ENCODE measurements at regions not wholly inside any gene's neighbourhood (a gene's known extent, or its start where the extent isn't known, plus 50 kb on each side); places are given as distances from the start of the nearest gene placed in this dataset.
"Not testable (repeated sequence)": the region's sequence is repeated elsewhere in the genome, so short reads cannot be mapped to it uniquely, and the experiment has no call there.

GRCh38 chr10:109556399-109556798 is 366.9 kb downstream of the XPNPEP1 start:
- intact Hi-C loops (cut with DNase I): no loop called here

DNA sequence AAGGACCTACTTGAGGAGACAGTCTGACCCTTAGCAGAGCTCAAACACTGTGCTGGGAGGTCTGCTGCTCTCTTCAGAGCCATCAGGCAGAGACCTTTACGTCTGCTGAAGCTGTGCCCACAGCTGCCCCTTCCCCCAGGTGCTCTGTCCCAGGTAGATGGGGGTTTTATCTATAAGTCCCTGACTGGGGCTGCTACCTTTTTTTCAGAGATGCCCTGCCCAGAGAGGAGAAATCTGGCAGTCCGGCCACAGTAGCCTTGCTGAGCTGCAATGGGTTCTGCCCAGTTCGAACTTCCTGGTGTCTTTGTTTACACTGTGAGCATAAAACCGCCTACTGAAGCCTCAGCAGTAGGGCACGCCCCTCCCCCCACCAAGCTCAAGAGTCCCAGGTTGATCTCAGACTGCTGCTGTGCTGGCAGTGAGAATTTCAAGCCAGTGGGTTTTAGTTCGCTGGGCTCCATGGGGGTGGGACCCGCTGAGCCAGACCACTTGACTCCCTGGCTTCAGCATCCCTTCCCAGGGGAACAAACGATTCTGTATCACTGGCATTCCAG is 381.2 kb downstream of the XPNPEP1 start:
- H3K9me3 ChIP-seq; intact Hi-C loops (cut with DNase I); H3K27me3 ChIP-seq; H3K36me3 ChIP-seq; DNase-seq (ENCODE audit: extremely low spot score); H3K4me1 ChIP-seq; H3K27ac ChIP-seq (replicated peaks in 1 of 4); H3K4me3 ChIP-seq: not testable (repeated sequence)
- WGBS: 92% methylated on average over 4 of the region's 8 CpGs

More at GRCh38 chr10:109556399-109556798, 366.9 kb downstream of the XPNPEP1 start:
- no peak for DNase-seq (ENCODE audit: extremely low spot score)
- H3K27ac ChIP-seq (replicated peaks in 1 of 4): no peak overlapping the region
- TF ChIP-seq POLR2AphosphoS5 (IDR thresholded peaks at IDR 0.05): no peak
- no peak for TF ChIP-seq CTCF (IDR thresholded peaks at IDR 0.05)
- no peak for TF ChIP-seq POLR2A (IDR thresholded peaks at IDR 0.05; ENCODE audit: low read depth)
- no peak for TF ChIP-seq EP300 (IDR thresholded peaks at IDR 0.05)
- no peaks in the 10 kb centered on the region for H3K27me3 ChIP-seq
- no peaks in the 10 kb centered on the region for H3K4me1 ChIP-seq
- no peaks in the 10 kb centered on the region for H3K36me3 ChIP-seq
- H3K4me3 ChIP-seq: no peak overlapping the region
- H3K9me3 ChIP-seq: peaks cover 0 to 7% (median 0%) of the 10 kb centered on the region in 4 donors

DNA sequence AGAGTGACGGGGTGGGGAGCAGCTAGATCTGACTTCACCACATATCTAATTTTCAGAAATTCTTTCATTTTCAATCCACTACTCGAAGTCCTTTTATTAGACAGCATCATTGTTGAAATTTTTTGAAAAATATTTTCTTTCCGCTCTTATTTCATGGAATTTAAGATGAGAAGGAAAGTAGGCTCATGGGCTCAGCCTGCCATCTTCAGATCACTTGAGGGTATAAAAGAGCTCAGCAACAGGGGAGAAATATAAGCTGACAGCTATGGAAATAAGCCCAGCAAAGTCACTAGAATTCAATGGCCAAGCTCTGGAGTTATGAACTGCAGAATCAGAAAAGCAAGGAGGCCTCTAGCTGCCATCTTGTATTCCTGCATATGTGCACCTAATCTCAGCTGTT is 389.1 kb downstream of the XPNPEP1 start:
- Histone ChIP-seq H3K27me3 (no peaks in the 10 kb centered on the region), H3K9me3 (peaks cover 0 to 21% (median 13%) of the 10 kb centered on the region in 4 donors)
- WGBS: 64% methylated on average over 3 of the region's 3 CpGs

GRCh38 chr10:109529258-109529657 is 394.1 kb downstream of the XPNPEP1 start:
- TF ChIP-seq POLR2A (IDR thresholded peaks at IDR 0.05; ENCODE audit: low read depth) (no peak), POLR2AphosphoS5 (IDR thresholded peaks at IDR 0.05) (no peak), CTCF (IDR thresholded peaks at IDR 0.05) (no peak), EP300 (IDR thresholded peaks at IDR 0.05) (no peak)

More for the DNA sequence above, 389.1 kb downstream of the XPNPEP1 start:
- Histone ChIP-seq H3K36me3 (no peaks in the 10 kb centered on the region), H3K4me1 (no peaks in the 10 kb centered on the region), H3K4me3 (no peak overlapping the region), H3K27ac (replicated peaks in 1 of 4) (no peak overlapping the region)
- intact Hi-C loops (cut with DNase I): no loop called here
- no peak for DNase-seq (ENCODE audit: extremely low spot score)
- no peak for TF ChIP-seq POLR2A (IDR thresholded peaks at IDR 0.05; ENCODE audit: low read depth)
- no peak for TF ChIP-seq POLR2AphosphoS5 (IDR thresholded peaks at IDR 0.05)
- TF ChIP-seq EP300 (IDR thresholded peaks at IDR 0.05): no peak
- TF ChIP-seq CTCF (IDR thresholded peaks at IDR 0.05): no peak

GRCh38 chr10:109517748-109518147 is 405.6 kb downstream of the XPNPEP1 start:
- Histone ChIP-seq H3K27me3 (no peaks in the 10 kb centered on the region), H3K36me3 (no peaks in the 10 kb centered on the region), H3K9me3 (peaks cover 0 to 7% (median 0%) of the 10 kb centered on the region in 4 donors), H3K4me1 (no peaks in the 10 kb centered on the region), H3K4me3 (no peak overlapping the region), H3K27ac (replicated peaks in 1 of 4) (no peak overlapping the region)
- no peak for DNase-seq (ENCODE audit: extremely low spot score)
- 68% methylated on average over 4 of the region's 4 CpGs for WGBS
- no peak for TF ChIP-seq CTCF (IDR thresholded peaks at IDR 0.05)
- no peak for TF ChIP-seq EP300 (IDR thresholded peaks at IDR 0.05)
- no peak for TF ChIP-seq POLR2AphosphoS5 (IDR thresholded peaks at IDR 0.05)
- no peak for TF ChIP-seq POLR2A (IDR thresholded peaks at IDR 0.05; ENCODE audit: low read depth)
- intact Hi-C loops (cut with DNase I): no loop called here

More at GRCh38 chr10:109529258-109529657, 394.1 kb downstream of the XPNPEP1 start:
- no peak for DNase-seq (ENCODE audit: extremely low spot score)
- peaks cover 0 to 41% (median 26%) of the 10 kb centered on the region in 4 donors for H3K9me3 ChIP-seq
- H3K36me3 ChIP-seq: no peaks in the 10 kb centered on the region
- H3K27me3 ChIP-seq: no peaks in the 10 kb centered on the region
- intact Hi-C loops (cut with DNase I): no loop called here
- H3K4me3 ChIP-seq: no peak overlapping the region
- H3K27ac ChIP-seq (replicated peaks in 1 of 4): no peak overlapping the region
- no peaks in the 10 kb centered on the region for H3K4me1 ChIP-seq
